ENCODE measurements at regions not wholly inside any gene's neighbourhood (a gene's known extent, or its start where the extent isn't known, plus 50 kb on each side); places are given as distances from the start of the nearest gene placed in this dataset.
"Not testable (repeated sequence)": the region's sequence is repeated elsewhere in the genome, so short reads cannot be mapped to it uniquely, and the experiment has no call there.

DNA sequence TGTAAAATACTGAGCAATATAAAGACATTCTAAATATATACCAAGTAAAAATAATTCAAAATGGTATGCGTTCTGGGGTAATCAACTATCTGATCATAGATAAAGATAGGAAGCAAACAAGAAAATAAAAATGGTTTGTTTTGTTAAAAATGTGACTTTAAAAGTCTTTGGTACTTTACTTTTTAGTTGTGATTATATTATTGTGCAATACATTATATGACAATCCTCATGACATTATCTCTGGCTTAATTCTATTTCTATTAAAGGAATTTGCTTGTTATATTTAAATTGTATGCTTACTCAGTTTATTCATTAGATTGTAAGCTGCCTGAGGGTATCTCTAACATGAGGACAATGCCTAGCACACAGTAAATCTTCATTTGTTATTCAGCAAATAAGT, 477.9 kb downstream of the TMEM38B start:
- no peaks in the 10 kb centered on the region for H3K27me3 Mint-ChIP-seq (ENCODE audit: unreplicated experiment)
- intact Hi-C loops (cut with micrococcal nuclease; ENCODE audit: unreplicated experiment) = no loop called here
- TF ChIP-seq, protein P1, sequence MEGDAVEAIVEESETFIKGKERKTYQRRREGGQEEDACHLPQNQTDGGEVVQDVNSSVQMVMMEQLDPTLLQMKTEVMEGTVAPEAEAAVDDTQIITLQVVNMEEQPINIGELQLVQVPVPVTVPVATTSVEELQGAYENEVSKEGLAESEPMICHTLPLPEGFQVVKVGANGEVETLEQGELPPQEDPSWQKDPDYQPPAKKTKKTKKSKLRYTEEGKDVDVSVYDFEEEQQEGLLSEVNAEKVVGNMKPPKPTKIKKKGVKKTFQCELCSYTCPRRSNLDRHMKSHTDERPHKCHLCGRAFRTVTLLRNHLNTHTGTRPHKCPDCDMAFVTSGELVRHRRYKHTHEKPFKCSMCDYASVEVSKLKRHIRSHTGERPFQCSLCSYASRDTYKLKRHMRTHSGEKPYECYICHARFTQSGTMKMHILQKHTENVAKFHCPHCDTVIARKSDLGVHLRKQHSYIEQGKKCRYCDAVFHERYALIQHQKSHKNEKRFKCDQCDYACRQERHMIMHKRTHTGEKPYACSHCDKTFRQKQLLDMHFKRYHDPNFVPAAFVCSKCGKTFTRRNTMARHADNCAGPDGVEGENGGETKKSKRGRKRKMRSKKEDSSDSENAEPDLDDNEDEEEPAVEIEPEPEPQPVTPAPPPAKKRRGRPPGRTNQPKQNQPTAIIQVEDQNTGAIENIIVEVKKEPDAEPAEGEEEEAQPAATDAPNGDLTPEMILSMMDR (IDR thresholded peaks at IDR 0.05; ENCODE audit: unreplicated experiment) = no peak
- no peak overlapping the region for H3K4me3 Mint-ChIP-seq (ENCODE audit: low read depth, unreplicated experiment)
- H3K36me3 Mint-ChIP-seq (ENCODE audit: insufficient read depth, unreplicated experiment) = no peaks in the 10 kb centered on the region
- CTCF ChIA-PET = no interaction called here
- BruUV-seq (replicated peaks) = no TSS peak
- DNase-seq = no peak
- H3K4me1 Mint-ChIP-seq (ENCODE audit: low read depth, unreplicated experiment) = no peaks in the 10 kb centered on the region
- no peak overlapping the region for H3K27ac Mint-ChIP-seq (ENCODE audit: unreplicated experiment)
- H3K9me3 Mint-ChIP-seq (ENCODE audit: low read depth, unreplicated experiment) = no peaks in the 10 kb centered on the region

DNA sequence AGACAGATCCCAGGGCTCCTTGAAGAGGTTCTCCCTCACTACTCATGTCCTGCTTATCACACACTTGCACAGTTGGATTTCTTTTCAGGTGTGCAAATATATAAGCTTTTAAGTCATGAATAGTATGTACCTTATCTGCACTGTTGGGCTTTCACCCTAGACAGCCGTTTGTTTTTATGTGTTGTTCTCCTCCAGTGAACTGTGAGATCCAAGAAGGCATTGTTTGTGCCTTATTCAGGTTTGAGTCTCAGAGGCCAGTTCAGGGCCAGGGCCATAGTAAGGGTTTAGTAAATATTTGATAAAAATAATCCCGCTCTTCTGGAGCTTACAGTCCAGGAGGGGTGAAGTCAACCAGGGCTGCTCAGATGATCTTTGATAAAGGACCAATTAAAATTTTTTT, 480.0 kb downstream of the TMEM38B start:
- DNase-seq = no peak
- no TSS peak for BruUV-seq (replicated peaks)
- Mint-ChIP-seq H3K4me3 (ENCODE audit: low read depth, unreplicated experiment) (no peak overlapping the region), H3K36me3 (ENCODE audit: insufficient read depth, unreplicated experiment) (no peaks in the 10 kb centered on the region), H3K9me3 (ENCODE audit: low read depth, unreplicated experiment) (no peaks in the 10 kb centered on the region), H3K27ac (ENCODE audit: unreplicated experiment) (no peak overlapping the region), H3K4me1 (ENCODE audit: low read depth, unreplicated experiment) (no peaks in the 10 kb centered on the region), H3K27me3 (ENCODE audit: unreplicated experiment) (no peaks in the 10 kb centered on the region)
- intact Hi-C loops (cut with micrococcal nuclease; ENCODE audit: unreplicated experiment) = no loop called here
- TF ChIP-seq, protein P1 (IDR thresholded peaks at IDR 0.05; ENCODE audit: unreplicated experiment) = no peak
- CTCF ChIA-PET = no interaction called here

DNA sequence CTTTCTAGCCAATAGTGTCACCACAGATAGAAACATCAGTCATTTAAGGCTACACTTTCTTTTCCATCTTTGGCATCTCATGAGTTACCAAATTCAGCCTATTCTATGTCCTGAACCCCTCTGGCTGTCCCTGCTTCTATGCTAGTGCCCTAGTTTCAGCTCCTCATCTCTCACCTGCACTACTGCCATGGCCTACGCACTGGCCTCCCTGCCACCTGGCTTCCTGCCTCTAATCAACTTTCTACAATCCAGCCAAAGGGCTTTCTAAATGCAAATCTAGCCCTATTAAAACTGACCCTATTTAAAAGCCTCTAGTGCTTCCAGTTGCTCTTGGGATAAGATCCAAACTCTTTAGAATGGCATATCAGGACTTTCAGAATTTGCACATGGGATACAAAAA, 482.9 kb downstream of the TMEM38B start:
- DNase-seq = no peak
- Mint-ChIP-seq H3K27ac (ENCODE audit: unreplicated experiment) (no peak overlapping the region), H3K27me3 (ENCODE audit: unreplicated experiment) (no peaks in the 10 kb centered on the region), H3K36me3 (ENCODE audit: insufficient read depth, unreplicated experiment) (no peaks in the 10 kb centered on the region), H3K4me1 (ENCODE audit: low read depth, unreplicated experiment) (no peaks in the 10 kb centered on the region), H3K9me3 (ENCODE audit: low read depth, unreplicated experiment) (no peaks in the 10 kb centered on the region), H3K4me3 (ENCODE audit: low read depth, unreplicated experiment) (no peak overlapping the region)
- TF ChIP-seq, protein P1 (IDR thresholded peaks at IDR 0.05; ENCODE audit: unreplicated experiment) = no peak
- CTCF ChIA-PET = no interaction called here
- BruUV-seq (replicated peaks) = no TSS peak
- intact Hi-C loops (cut with micrococcal nuclease; ENCODE audit: unreplicated experiment) = no loop called here

DNA sequence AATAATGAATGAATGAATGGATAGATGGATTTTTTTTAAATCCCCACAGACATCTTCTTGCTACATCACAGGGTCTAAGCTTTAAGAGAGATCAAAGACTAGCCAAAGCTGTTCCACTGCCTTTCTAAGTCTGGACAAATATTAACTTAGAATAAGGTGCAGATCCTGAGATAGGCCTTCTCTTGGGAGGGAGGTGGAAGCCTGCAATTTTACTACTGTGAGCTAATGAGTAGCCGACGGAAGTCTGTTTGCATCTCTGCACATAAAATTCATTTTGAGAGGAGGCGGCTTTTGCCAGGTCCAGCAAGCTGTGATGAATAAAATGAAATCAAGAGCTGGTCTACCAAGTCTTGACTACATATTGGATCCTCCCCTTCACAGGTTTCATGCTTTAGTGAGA, 484.9 kb downstream of the TMEM38B start:
- H3K9me3 Mint-ChIP-seq (ENCODE audit: low read depth, unreplicated experiment) = no peaks in the 10 kb centered on the region
- TF ChIP-seq, protein P1 (IDR thresholded peaks at IDR 0.05; ENCODE audit: unreplicated experiment) = no peak
- H3K27ac Mint-ChIP-seq (ENCODE audit: unreplicated experiment) = no peak overlapping the region
- H3K4me3 Mint-ChIP-seq (ENCODE audit: low read depth, unreplicated experiment) = no peak overlapping the region
- CTCF ChIA-PET = no interaction called here
- intact Hi-C loops (cut with micrococcal nuclease; ENCODE audit: unreplicated experiment) = no loop called here
- no peak for DNase-seq
- H3K36me3 Mint-ChIP-seq (ENCODE audit: insufficient read depth, unreplicated experiment) = no peaks in the 10 kb centered on the region
- BruUV-seq (replicated peaks) = no TSS peak
- no peaks in the 10 kb centered on the region for H3K27me3 Mint-ChIP-seq (ENCODE audit: unreplicated experiment)
- H3K4me1 Mint-ChIP-seq (ENCODE audit: low read depth, unreplicated experiment) = no peaks in the 10 kb centered on the region

DNA sequence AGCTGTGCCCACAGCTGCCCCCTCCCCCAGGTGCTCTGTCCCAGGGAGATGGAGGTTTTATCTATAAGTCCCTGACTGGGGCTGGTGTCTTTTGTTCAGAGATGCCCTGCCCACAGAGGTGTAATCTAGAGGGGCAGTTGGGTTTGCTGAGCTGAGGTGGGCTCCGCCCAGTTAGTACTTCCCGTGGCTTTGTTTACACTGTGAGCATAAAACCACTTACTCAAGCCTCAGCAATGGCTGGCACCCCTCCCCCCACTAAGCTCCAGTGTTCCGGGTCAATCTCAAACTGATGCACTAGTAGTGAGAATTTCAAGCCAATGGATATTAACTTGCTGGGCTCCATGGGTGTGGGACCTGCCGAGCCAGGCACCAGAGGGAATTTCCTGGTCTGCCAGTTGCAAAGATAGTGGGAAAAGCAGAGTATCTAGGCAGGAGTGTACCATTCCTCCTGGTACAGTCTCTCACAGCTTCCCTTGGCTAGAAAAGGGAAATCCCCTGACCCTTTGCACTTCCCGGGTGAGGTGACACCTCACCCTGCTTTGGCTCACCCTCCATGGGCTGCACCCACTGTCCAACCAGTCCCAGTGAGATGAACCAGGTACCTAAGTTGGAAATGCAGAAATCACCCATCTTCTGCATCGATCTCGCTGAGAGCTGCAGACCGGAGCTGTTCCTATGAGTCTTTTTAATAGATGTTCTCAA, 509.6 kb downstream of the TMEM38B start:
- H3K27ac Mint-ChIP-seq (ENCODE audit: unreplicated experiment); H3K4me3 Mint-ChIP-seq (ENCODE audit: low read depth, unreplicated experiment); H3K4me1 Mint-ChIP-seq (ENCODE audit: low read depth, unreplicated experiment); H3K27me3 Mint-ChIP-seq (ENCODE audit: unreplicated experiment); DNase-seq; H3K9me3 Mint-ChIP-seq (ENCODE audit: low read depth, unreplicated experiment); H3K36me3 Mint-ChIP-seq (ENCODE audit: insufficient read depth, unreplicated experiment); CTCF ChIA-PET; intact Hi-C loops (cut with micrococcal nuclease; ENCODE audit: unreplicated experiment); BruUV-seq (replicated peaks): not testable (repeated sequence)
